GM12878 (cell line): ENCODE measurements at regions not wholly inside any gene's neighbourhood (a gene's known extent, or its start where the extent isn't known, plus 50 kb on each side); places are given as distances from the start of the nearest gene placed in this dataset.

ENCODE experiments used
- ATAC-seq: fragments of 200-7000 bp; cut with Tn5 transposase; 3 replicates; pipeline ENCODE4 v1.9.1; 2020; ENCODE audit warnings: mild to moderate bottlenecking, moderate library complexity
- BruUV-seq: library from RNA; stranded (reverse); fragments of 400-500 nt; replicated peaks from 2 replicates; lab custom pipeline; 2021; lab: Mats Ljungman, UMichigan
- CTCF ChIA-PET: fragments of 300-600 bp; sonication (Branson Sonifier 250); formaldehyde crosslinking; extraction: SDS; loops from one replicate; lab custom pipeline; 2021; ENCODE audit warnings: inconsistent platforms; lab: Yijun Ruan, JAX
- POLR2A ChIA-PET: fragments of 350-600 bp; formaldehyde crosslinking; extraction: SDS; loops from one replicate; lab custom pipeline; 2021; ENCODE audit warnings: inconsistent platforms; lab: Charles Lee
- RAD21 ChIA-PET: fragments of 300-600 bp; sonication (Branson Sonifier 250); formaldehyde crosslinking; loops from one replicate; lab custom pipeline; 2023; ENCODE audit warnings: antibody characterized with exemption; ENCODE audit not compliant: unreplicated experiment; lab: Charles Lee
- SMC1A ChIA-PET: fragments of 300-600 bp; sonication (Branson Sonifier 250); formaldehyde crosslinking; loops from one replicate; lab custom pipeline; 2023; ENCODE audit not compliant: unreplicated experiment, uncharacterized antibody; lab: Charles Lee
- DNase-seq: peaks from one replicate; pipeline ENCODE4 v3.0.0-alpha.2; 2011; ENCODE audit warnings: low read depth, low spot score
- FAIRE-seq: peaks from 3 replicates; lab custom pipeline; 2011; peaks lifted over from hg19 to GRCh38; lab: Jason Lieb, UNC
- H2AFZ ChIP-seq: 2 replicates; pipeline ENCODE4 v1.6.0; 2011; ENCODE audit warnings: low read depth, low read length, control low read depth; ENCODE audit not compliant: control insufficient read depth
- H3K27ac ChIP-seq: 2 replicates; pipeline ENCODE4 v1.5.1; 2011; ENCODE audit warnings: control low read depth; ENCODE audit not compliant: control insufficient read depth, insufficient read depth
- H3K27me3 ChIP-seq, 2 experiments: replicated peaks in 1 of 2; 2 replicates each; pipeline versions ENCODE4 v1.6.0 to v1.6.1; 2011; ENCODE audit warnings: low read length in 1 of 2; ENCODE audit not compliant: control insufficient read depth in 2 of 2, insufficient read depth in 2 of 2
- H3K36me3 ChIP-seq, 2 experiments: 2 replicates each; pipeline ENCODE4 v1.5.1; 2011; ENCODE audit warnings: low read length in 1 of 2; ENCODE audit not compliant: control insufficient read depth in 2 of 2, insufficient read depth in 2 of 2
- H3K4me1 ChIP-seq: 2 replicates; pipeline ENCODE4 v1.6.1; 2011; ENCODE audit warnings: mild to moderate bottlenecking, low read length, moderate library complexity, mixed read lengths; ENCODE audit not compliant: control insufficient read depth, insufficient read depth
- H3K4me2 ChIP-seq: 2 replicates; pipeline ENCODE4 v1.6.0; 2011; ENCODE audit warnings: control low read depth; ENCODE audit not compliant: control insufficient read depth, insufficient read depth
- H3K4me3 ChIP-seq: fragments of 200-600 bp; sonication (generic); 2 replicates; pipeline ENCODE4 v1.5.1; 2016
- H3K79me2 ChIP-seq: 2 replicates; pipeline ENCODE4 v1.6.0; 2011; ENCODE audit warnings: low read length; ENCODE audit not compliant: control insufficient read depth, insufficient read depth
- H3K9ac ChIP-seq: 2 replicates; pipeline ENCODE4 v1.8.0; 2011; ENCODE audit warnings: low read length, control low read depth, mixed read lengths; ENCODE audit not compliant: control insufficient read depth, insufficient read depth
- H3K9me3 ChIP-seq: replicated peaks from 3 replicates; pipeline ENCODE4 v1.5.1; 2011; ENCODE audit warnings: mild to moderate bottlenecking, low read length; ENCODE audit not compliant: control insufficient read depth, insufficient read depth
- H4K20me1 ChIP-seq: 2 replicates; pipeline ENCODE4 v1.6.0; 2011; ENCODE audit not compliant: control insufficient read depth, insufficient read depth
- BHLHE40 ChIP-seq, 2 experiments: fragments of 450-650 bp in 1 of 2; IDR thresholded peaks; 2 replicates each; pipeline ENCODE4 v1.6.1; 2011 to 2017; ENCODE audit warnings: low read depth in 2 of 2, borderline replicate concordance in 1 of 2, improper control_type of control experiment in 1 of 2, low read length in 1 of 2, mild to moderate bottlenecking in 1 of 2
- ELK1 ChIP-seq: IDR thresholded peaks from 2 replicates; pipeline ENCODE4 v1.6.1; 2012; ENCODE audit warnings: low read depth, low read length, improper control_type of control experiment
- EZH2 ChIP-seq: IDR thresholded peaks from 2 replicates; pipeline ENCODE4 v1.6.1; 2012; ENCODE audit warnings: low read depth, mild to moderate bottlenecking, control low read depth, inconsistent platforms, low read length, borderline replicate concordance; ENCODE audit not compliant: control insufficient read depth
- RBBP5 ChIP-seq: fragments of 200-600 bp; sonication (generic); conservative IDR thresholded peaks from 2 replicates; pipeline ENCODE4 v1.6.1; 2016
- SUZ12 ChIP-seq: fragments of 200-600 bp; sonication (generic); IDR thresholded peaks from one replicate; pipeline ENCODE4 v1.6.1; 2018; ENCODE audit warnings: antibody characterized with exemption, mild to moderate bottlenecking; ENCODE audit not compliant: unreplicated experiment
- YY1 ChIP-seq: IDR thresholded peaks from 2 replicates; pipeline ENCODE4 v1.6.1; 2011; ENCODE audit warnings: low read depth, mild to moderate bottlenecking, low read length
- ZNF217 ChIP-seq: fragments of 450-650 bp; IDR thresholded peaks from 2 replicates; pipeline ENCODE4 v1.6.1; 2017; ENCODE audit warnings: antibody characterized with exemption, mild to moderate bottlenecking
- WGBS: methylation state at CpG from one replicate; pipeline ENCODE4 v1.1.6; 2016; ENCODE audit warnings: low lambda C conversion rate; ENCODE audit not compliant: insufficient replicate concordance, insufficient coverage; ENCODE audit errors: missing lambda C conversion rate; 5-methylcytosine and 5-hydroxymethylcytosine counted together
- in situ Hi-C: fragments of 300-500 bp; cut with MboI; formaldehyde crosslinking; loops from 9 replicates; pipeline ENCODE4 v1.14.3; 2018; ENCODE audit warnings: mixed read lengths
- intact Hi-C: fragments of 100-400 bp; cut with micrococcal nuclease; formaldehyde crosslinking; loops from one replicate; pipeline ENCODE4 v1.14.2; 2022; ENCODE audit not compliant: unreplicated experiment
- TF ChIP-seq, protein P1 (sequence below): fragments of 450-650 bp; formaldehyde crosslinking; IDR thresholded peaks from 2 replicates; pipeline ENCODE4 v1.5.0; 2022; ENCODE audit warnings: mild to moderate bottlenecking, missing genetic modification characterization

DNA sequence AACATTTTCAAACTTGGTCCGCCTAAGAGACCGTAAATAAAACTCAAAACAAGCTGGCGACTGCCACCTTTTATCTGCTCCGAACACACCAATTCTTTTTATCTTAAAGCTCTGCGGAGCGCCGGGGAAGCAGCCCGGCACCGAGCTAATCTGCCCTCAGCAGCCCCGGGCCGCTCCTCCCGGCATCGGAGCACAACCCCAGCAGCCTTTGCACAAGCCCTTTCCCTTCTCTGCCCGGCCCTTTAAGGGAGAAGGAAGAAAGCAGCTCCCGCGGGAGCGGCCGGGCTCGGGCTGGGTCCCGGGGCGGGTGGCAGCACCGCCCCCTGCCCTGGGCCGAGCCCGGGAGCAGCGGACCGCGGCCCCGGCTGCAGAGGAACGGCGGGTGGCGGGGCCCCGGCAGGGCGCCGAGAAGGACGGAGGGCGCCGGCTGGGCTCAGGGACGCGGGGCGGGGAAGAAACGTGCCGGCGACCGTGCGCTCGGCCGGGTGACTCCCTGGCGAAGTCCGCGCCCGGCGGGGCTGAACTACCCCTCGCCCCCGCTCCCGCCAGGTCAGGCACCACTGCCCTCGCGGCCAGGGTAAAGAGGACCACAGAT lies 133.6 kb upstream of the C11orf58 start:
- in situ Hi-C loops (loop anchor here (25.0 kb wide), 1 partner anchor 768 kb away; no protein-coding TSS in a partner anchor), intact Hi-C loops (loop anchor here (5.0 kb wide), 1 partner anchor 833 kb away; no protein-coding TSS in a partner anchor)
- no peak for FAIRE-seq
- ChIA-PET POLR2A (no interaction called here), RAD21 (interaction anchor here (0.5 kb wide), 1 partner anchor 1812 kb away, joined by 5 read pairs; no protein-coding TSS in a partner anchor), CTCF (interaction anchor here (1.1 kb wide), 1 partner anchor 25 kb away, joined by 3 read pairs; no protein-coding TSS in a partner anchor), SMC1A (no interaction called here)
- Histone ChIP-seq H3K4me3 (no peak overlapping the region), H3K9ac (no peak overlapping the region), H3K36me3 (no peaks in the 10 kb centered on the region), H3K4me1 (no peaks in the 10 kb centered on the region), H3K27ac (no peak overlapping the region), H3K79me2 (no peaks in the 10 kb centered on the region), H3K27me3 (peaks cover 20 to 45% of the 10 kb centered on the region in 2 experiments), H2AFZ (no peak overlapping the region), H3K4me2 (no peak overlapping the region), H4K20me1 (no peaks in the 10 kb centered on the region), H3K9me3 (no peaks in the 10 kb centered on the region; the same call in 2 of the 3 replicates)
- TF ChIP-seq SUZ12 (peak; percentile 86), BHLHE40 (IDR thresholded peaks at IDR 0.05; ENCODE audit: borderline replicate concordance in 1 of 2, low read depth in 2 of 2, low read length in 1 of 2) (peak in 1 of 2 experiments; percentile 32; a peak in 1 of 4 replicates), YY1 (no peak)
- WGBS = 6% methylated on average over 30 of the region's 57 CpGs
- BruUV-seq = no TSS peak
- DNase-seq = no peak
- no peak; the same call in 2 of the 3 replicates for ATAC-seq

GRCh38 chr11:16603890-16604793 lies 134.3 kb upstream of the C11orf58 start:
- no TSS peak for BruUV-seq
- CTCF ChIA-PET = interaction anchor here (1.1 kb wide), 1 partner anchor 26 kb away, joined by 3 read pairs; no protein-coding TSS in a partner anchor
- Histone ChIP-seq H3K36me3 (no peaks in the 10 kb centered on the region), H3K4me1 (no peaks in the 10 kb centered on the region), H4K20me1 (no peaks in the 10 kb centered on the region), H3K9ac (no peak overlapping the region), H3K27me3 (peaks cover 20 to 42% of the 10 kb centered on the region in 2 experiments), H3K79me2 (no peaks in the 10 kb centered on the region), H3K9me3 (no peaks in the 10 kb centered on the region; the same call in 2 of the 3 replicates), H3K4me2 (no peak overlapping the region), H3K27ac (no peak overlapping the region), H3K4me3 (no peak overlapping the region), H2AFZ (no peak overlapping the region)
- POLR2A ChIA-PET = no interaction called here
- intact Hi-C loops = no loop called here
- RAD21 ChIA-PET = no interaction called here
- DNase-seq = no peak
- TF ChIP-seq EZH2 = no peak
- TF ChIP-seq, protein P1, sequence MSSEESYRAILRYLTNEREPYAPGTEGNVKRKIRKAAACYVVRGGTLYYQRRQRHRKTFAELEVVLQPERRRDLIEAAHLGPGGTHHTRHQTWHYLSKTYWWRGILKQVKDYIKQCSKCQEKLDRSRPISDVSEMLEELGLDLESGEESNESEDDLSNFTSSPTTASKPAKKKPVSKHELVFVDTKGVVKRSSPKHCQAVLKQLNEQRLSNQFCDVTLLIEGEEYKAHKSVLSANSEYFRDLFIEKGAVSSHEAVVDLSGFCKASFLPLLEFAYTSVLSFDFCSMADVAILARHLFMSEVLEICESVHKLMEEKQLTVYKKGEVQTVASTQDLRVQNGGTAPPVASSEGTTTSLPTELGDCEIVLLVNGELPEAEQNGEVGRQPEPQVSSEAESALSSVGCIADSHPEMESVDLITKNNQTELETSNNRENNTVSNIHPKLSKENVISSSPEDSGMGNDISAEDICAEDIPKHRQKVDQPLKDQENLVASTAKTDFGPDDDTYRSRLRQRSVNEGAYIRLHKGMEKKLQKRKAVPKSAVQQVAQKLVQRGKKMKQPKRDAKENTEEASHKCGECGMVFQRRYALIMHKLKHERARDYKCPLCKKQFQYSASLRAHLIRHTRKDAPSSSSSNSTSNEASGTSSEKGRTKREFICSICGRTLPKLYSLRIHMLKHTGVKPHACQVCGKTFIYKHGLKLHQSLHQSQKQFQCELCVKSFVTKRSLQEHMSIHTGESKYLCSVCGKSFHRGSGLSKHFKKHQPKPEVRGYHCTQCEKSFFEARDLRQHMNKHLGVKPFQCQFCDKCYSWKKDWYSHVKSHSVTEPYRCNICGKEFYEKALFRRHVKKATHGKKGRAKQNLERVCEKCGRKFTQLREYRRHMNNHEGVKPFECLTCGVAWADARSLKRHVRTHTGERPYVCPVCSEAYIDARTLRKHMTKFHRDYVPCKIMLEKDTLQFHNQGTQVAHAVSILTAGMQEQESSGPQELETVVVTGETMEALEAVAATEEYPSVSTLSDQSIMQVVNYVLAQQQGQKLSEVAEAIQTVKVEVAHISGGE = no peak
- no peak for TF ChIP-seq YY1
- TF ChIP-seq SUZ12 = peak; percentile 36
- TF ChIP-seq ELK1 = no peak
- no peak for TF ChIP-seq ZNF217
- no peak for TF ChIP-seq RBBP5
- 31% methylated on average over 44 of the region's 53 CpGs for WGBS
- no peak for ATAC-seq
- SMC1A ChIA-PET = no interaction called here
- in situ Hi-C loops = loop anchor here (25.0 kb wide), 1 partner anchor 767 kb away; no protein-coding TSS in a partner anchor
- no peak for FAIRE-seq
